Erythroblast (primary cell): ENCODE measurements at regions not wholly inside any gene's neighbourhood (a gene's known extent, or its start where the extent isn't known, plus 50 kb on each side); places are given as distances from the start of the nearest gene placed in this dataset.

Experiments
- DNase-seq, 2 experiments: peaks; one replicate each; lab custom pipeline; 2025; lab: John Stamatoyannopoulos, UW
- GATA1 ChIP-seq: IDR thresholded peaks from 2 replicates; pipeline ENCODE4 v1.6.1; 2011; ENCODE audit warnings: low read depth, mild to moderate bottlenecking, control low read depth, low read length, moderate library complexity
- POLR2A ChIP-seq: IDR thresholded peaks from 2 replicates; pipeline ENCODE4 v1.6.1; 2011; ENCODE audit warnings: mild to moderate bottlenecking, low read length

- TF ChIP-seq GATA1 (no peak), POLR2A (no peak)
- DNase-seq = no peak
These were observed 1225.5 kb downstream of the TBC1D22A start for GRCh38 chr22:47987885-47988515.

- DNase-seq = no peak
- TF ChIP-seq GATA1 (no peak), POLR2A (no peak)
These were observed 1213.8 kb downstream of the TBC1D22A start for GRCh38 chr22:47976219-47976618.

GRCh38 chr22:47967831-47968230 lies 1205.4 kb downstream of the TBC1D22A start:
- DNase-seq = no peak
- no peak for TF ChIP-seq POLR2A
- TF ChIP-seq GATA1 = no peak

- TF ChIP-seq GATA1 = no peak
- no peak for TF ChIP-seq POLR2A
- DNase-seq = no peak
These were observed 1203.9 kb downstream of the TBC1D22A start for GRCh38 chr22:47966316-47966715.

- no peak for DNase-seq
- no peak for TF ChIP-seq POLR2A
- no peak for TF ChIP-seq GATA1
These were observed 1203.4 kb downstream of the TBC1D22A start for GRCh38 chr22:47965896-47966295.

GRCh38 chr22:47965066-47965465 lies 1202.6 kb downstream of the TBC1D22A start:
- no peak for DNase-seq
- TF ChIP-seq GATA1 (no peak), POLR2A (no peak)

- no peak for DNase-seq
These were observed 1201.2 kb downstream of the TBC1D22A start for GRCh38 chr22:47963660-47964059.

GRCh38 chr22:47957649-47958048 lies 1195.2 kb downstream of the TBC1D22A start:
- no peak for TF ChIP-seq GATA1
- no peak for TF ChIP-seq POLR2A
- DNase-seq = no peak

More at GRCh38 chr22:47963660-47964059, 1201.2 kb downstream of the TBC1D22A start:
- TF ChIP-seq POLR2A = no peak
- TF ChIP-seq GATA1 = no peak

- no peak for TF ChIP-seq POLR2A
- TF ChIP-seq GATA1 = no peak
- no peak for DNase-seq
These were observed 1191.7 kb downstream of the TBC1D22A start for GRCh38 chr22:47954107-47954506.

- TF ChIP-seq POLR2A = no peak
- TF ChIP-seq GATA1 = no peak
- DNase-seq = no peak
These were observed 1182.5 kb downstream of the TBC1D22A start for GRCh38 chr22:47944941-47945340.

GRCh38 chr22:47943729-47944700 lies 1181.6 kb downstream of the TBC1D22A start:
- no peak for DNase-seq
- TF ChIP-seq POLR2A = no peak
- no peak for TF ChIP-seq GATA1

- TF ChIP-seq GATA1 (no peak), POLR2A (no peak)
- no peak for DNase-seq
These were observed 1177.8 kb downstream of the TBC1D22A start for GRCh38 chr22:47940211-47940610.

- DNase-seq = no peak
- TF ChIP-seq POLR2A = no peak
These were observed 1171.4 kb downstream of the TBC1D22A start for GRCh38 chr22:47933891-47934290.

- no peak for TF ChIP-seq POLR2A
- no peak for TF ChIP-seq GATA1
- no peak for DNase-seq
These were observed 1170.8 kb downstream of the TBC1D22A start for GRCh38 chr22:47933226-47933625.
